ENCODE measurements at regions not wholly inside any gene's neighbourhood (a gene's known extent, or its start where the extent isn't known, plus 50 kb on each side); places are given as distances from the start of the nearest gene placed in this dataset.

DNA sequence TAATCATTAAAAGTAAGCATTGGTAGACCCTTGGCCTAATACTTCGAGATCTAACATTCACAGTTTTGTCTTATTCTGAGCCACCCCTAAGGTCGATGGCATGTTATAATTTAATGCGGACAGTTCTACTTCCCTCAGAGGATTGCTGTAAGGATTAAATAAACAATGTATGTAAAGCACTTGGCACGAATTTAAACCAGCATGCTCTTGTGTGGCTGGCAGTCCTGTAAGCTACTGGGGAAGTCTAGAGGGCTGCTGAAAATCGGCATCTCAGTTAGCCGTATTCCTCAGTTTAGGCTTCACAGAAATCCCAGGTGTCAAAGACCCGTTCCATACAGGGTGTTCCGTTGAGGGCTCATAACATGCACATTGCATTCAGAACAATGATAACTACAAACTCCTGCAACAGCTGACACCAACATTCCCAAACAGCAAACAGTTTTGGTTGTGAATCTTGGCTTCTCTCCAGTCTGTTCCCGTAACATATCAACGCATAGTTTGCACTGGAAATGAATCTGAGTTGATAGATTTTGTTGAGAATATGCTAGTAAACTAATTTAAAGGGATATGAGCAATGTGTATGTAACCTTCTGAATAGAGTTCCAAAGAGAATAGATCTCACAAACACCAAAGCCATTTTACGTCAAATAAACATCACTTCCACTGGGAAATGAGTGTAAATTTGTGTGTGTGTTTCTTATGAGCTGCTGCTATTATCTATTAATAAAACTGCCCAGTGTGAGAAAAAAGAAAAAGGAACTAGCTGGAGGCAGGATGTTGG is 52.2 kb upstream of the ACKR3 start:
- no peak overlapping the region for H3K4me3 ChIP-seq
- intact Hi-C loops (cut with DNase I; ENCODE audit: low total_unique reads) = no loop called here
- TF ChIP-seq, protein P1, sequence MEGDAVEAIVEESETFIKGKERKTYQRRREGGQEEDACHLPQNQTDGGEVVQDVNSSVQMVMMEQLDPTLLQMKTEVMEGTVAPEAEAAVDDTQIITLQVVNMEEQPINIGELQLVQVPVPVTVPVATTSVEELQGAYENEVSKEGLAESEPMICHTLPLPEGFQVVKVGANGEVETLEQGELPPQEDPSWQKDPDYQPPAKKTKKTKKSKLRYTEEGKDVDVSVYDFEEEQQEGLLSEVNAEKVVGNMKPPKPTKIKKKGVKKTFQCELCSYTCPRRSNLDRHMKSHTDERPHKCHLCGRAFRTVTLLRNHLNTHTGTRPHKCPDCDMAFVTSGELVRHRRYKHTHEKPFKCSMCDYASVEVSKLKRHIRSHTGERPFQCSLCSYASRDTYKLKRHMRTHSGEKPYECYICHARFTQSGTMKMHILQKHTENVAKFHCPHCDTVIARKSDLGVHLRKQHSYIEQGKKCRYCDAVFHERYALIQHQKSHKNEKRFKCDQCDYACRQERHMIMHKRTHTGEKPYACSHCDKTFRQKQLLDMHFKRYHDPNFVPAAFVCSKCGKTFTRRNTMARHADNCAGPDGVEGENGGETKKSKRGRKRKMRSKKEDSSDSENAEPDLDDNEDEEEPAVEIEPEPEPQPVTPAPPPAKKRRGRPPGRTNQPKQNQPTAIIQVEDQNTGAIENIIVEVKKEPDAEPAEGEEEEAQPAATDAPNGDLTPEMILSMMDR (IDR thresholded peaks at IDR 0.05) = no peak
- no peak for TF ChIP-seq POLR2A (IDR thresholded peaks at IDR 0.05)
- no peak for TF ChIP-seq POLR2AphosphoS5 (IDR thresholded peaks at IDR 0.05)
- no peaks in the 10 kb centered on the region for H3K4me1 ChIP-seq
- no peaks in the 10 kb centered on the region for H3K9me3 ChIP-seq
- H3K27ac ChIP-seq = no peak overlapping the region
- DNase-seq (ENCODE audit: low spot score in 2 of 2) = no peak
- H3K27me3 ChIP-seq = no peaks in the 10 kb centered on the region
- H3K36me3 ChIP-seq = no peaks in the 10 kb centered on the region

Data from breast epithelium (tissue), 4 donors.